ENCODE measurements at regions not wholly inside any gene's neighbourhood (a gene's known extent, or its start where the extent isn't known, plus 50 kb on each side); places are given as distances from the start of the nearest gene placed in this dataset.

- no peak for TF ChIP-seq POLR2A (IDR thresholded peaks at IDR 0.05; ENCODE audit: low read depth, low read length)
- no peak for TF ChIP-seq TAF1 (IDR thresholded peaks at IDR 0.05; ENCODE audit: borderline replicate concordance, low read depth, low read length)
- TF ChIP-seq POLR2AphosphoS5 (IDR thresholded peaks at IDR 0.05; ENCODE audit: low read depth, low read length): no peak
These were observed 253.8 kb downstream of the DHX15 start for GRCh38 chr4:24330573-24330972.

Measured in GM12892 (cell line).